ENCODE measurements at regions not wholly inside any gene's neighbourhood (a gene's known extent, or its start where the extent isn't known, plus 50 kb on each side); places are given as distances from the start of the nearest gene placed in this dataset.

- H3K9me3 ChIP-seq (ENCODE audit: control insufficient read depth, low read depth, low read length) = no peaks in the 10 kb centered on the region
- no peaks in the 10 kb centered on the region for H3K23me2 ChIP-seq (ENCODE audit: insufficient read length, low read depth, low read length, poor library complexity, severe bottlenecking)
- no peaks in the 10 kb centered on the region for H3K36me3 Mint-ChIP-seq (ENCODE audit: insufficient read depth in 1 of 3, low read depth in 3 of 3)
- WGBS (ENCODE audit: extremely low coverage, insufficient read length, low lambda C conversion rate) = no CpG with 5 or more reads among the region's 2 CpGs
- no peak overlapping the region for H3K9ac ChIP-seq (ENCODE audit: extremely low read depth, insufficient read length, low read length)
- no peak overlapping the region for H3K18ac ChIP-seq (ENCODE audit: insufficient read length, low read depth, low read length)
- H4K20me1 ChIP-seq (ENCODE audit: control insufficient read depth, insufficient read depth, insufficient read length) = no peaks in the 10 kb centered on the region
- TF ChIP-seq CTCF (conservative IDR thresholded peaks at IDR 0.05) = no peak
- H2BK15ac ChIP-seq (ENCODE audit: low read depth, low read length) = no peak overlapping the region
- H3K4me1 Mint-ChIP-seq = peaks cover 7% of the 10 kb centered on the region in 2 experiments
- no peak overlapping the region for H4K91ac ChIP-seq (ENCODE audit: insufficient read length, low read depth, low read length)
- H3K4me2 ChIP-seq (ENCODE audit: insufficient read depth, insufficient read length, low read length) = no peak overlapping the region
- H3K79me2 ChIP-seq (ENCODE audit: insufficient read depth, low read length) = no peaks in the 10 kb centered on the region
- no peak overlapping the region for H3K14ac ChIP-seq (ENCODE audit: insufficient read depth, low read length)
- H3K4me1 ChIP-seq (ENCODE audit: insufficient read depth, low read length) = no peaks in the 10 kb centered on the region; the same call in 1 of the 2 replicates
- H2BK5ac ChIP-seq (ENCODE audit: insufficient read length, low read length) = no peak overlapping the region
- no peaks in the 10 kb centered on the region for H3K27me3 ChIP-seq (ENCODE audit: insufficient read depth, low read length)
- H3K4ac ChIP-seq (ENCODE audit: low read depth, low read length) = no peak overlapping the region
- H3K27ac Mint-ChIP-seq = no peak overlapping the region; a peak in 1 of 7 replicates
- H3K27ac ChIP-seq (ENCODE audit: insufficient read length, low read depth, low read length) = no peak overlapping the region
- H3K23ac ChIP-seq (ENCODE audit: insufficient read length, low read depth, low read length) = no peak overlapping the region
- H4K8ac ChIP-seq (replicated peaks; ENCODE audit: insufficient read length, low read depth, low read length) = no peak overlapping the region
- no peak overlapping the region for H2BK120ac ChIP-seq (ENCODE audit: low read depth, low read length, poor library complexity, severe bottlenecking)
- no peak overlapping the region for H3T11ph ChIP-seq (ENCODE audit: low read length)
- no peak overlapping the region for H2AK5ac ChIP-seq (ENCODE audit: insufficient read length, low read length)
- no peak overlapping the region for H2BK20ac ChIP-seq (ENCODE audit: low read depth, low read length, poor library complexity, severe bottlenecking)
- H3K56ac ChIP-seq (ENCODE audit: insufficient read length, low read depth, low read length) = no peak overlapping the region
- no peak overlapping the region for H4K5ac ChIP-seq (ENCODE audit: insufficient read length, low read depth, low read length)
- H3K9me3 Mint-ChIP-seq = no peaks in the 10 kb centered on the region; a peak in 1 of 5 replicates
- H2AFZ ChIP-seq (ENCODE audit: low read length) = no peak overlapping the region
- no peak overlapping the region for H2BK12ac ChIP-seq (ENCODE audit: insufficient read length, low read depth, low read length)
- H3K27me3 Mint-ChIP-seq (ENCODE audit: low read depth) = no peaks in the 10 kb centered on the region
- no peaks in the 10 kb centered on the region for H3K79me1 ChIP-seq (ENCODE audit: insufficient read depth, low read depth, low read length, poor library complexity, severe bottlenecking)
- no peak for DNase-seq
- no peak overlapping the region for H3K4me3 Mint-ChIP-seq
Measured at GRCh38 chr5:148747536-148747906, 78.9 kb upstream of the ADRB2 start.

Data from H9 (cell line).